ENCODE measurements at regions not wholly inside any gene's neighbourhood (a gene's known extent, or its start where the extent isn't known, plus 50 kb on each side); places are given as distances from the start of the nearest gene placed in this dataset.

DNA sequence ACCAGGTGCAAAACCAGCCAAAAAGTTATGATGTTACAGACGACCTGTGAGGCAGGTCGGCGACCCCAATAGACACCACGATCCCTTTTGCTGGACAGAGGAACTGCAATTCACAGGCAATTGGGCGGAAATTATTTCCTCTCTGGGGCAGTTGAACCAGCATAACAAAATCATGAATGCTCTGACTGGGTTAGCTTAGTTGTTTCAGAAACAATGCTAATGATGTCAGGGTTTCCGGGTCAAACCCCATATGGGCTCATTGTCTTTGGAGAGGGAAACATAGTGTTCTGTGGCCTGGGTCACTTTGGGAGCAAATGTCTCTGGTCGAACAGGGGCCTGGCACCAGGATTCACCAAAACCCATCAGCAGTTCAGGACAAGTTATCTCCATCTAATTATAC, 669.1 kb upstream of the NRP1 start:
- TF ChIP-seq POLR2A (IDR thresholded peaks at IDR 0.05) (no peak), EP300 (IDR thresholded peaks at IDR 0.05) (no peak), CTCF (IDR thresholded peaks at IDR 0.05) (no peak), POLR2AphosphoS5 (IDR thresholded peaks at IDR 0.05) (no peak)
- Histone ChIP-seq H3K36me3 (no peaks in the 10 kb centered on the region), H3K9me3 (no peaks in the 10 kb centered on the region), H3K27me3 (no peaks in the 10 kb centered on the region), H3K27ac (no peak overlapping the region), H3K4me1 (no peaks in the 10 kb centered on the region), H3K4me3 (no peak overlapping the region)
- intact Hi-C loops (cut with DNase I; ENCODE audit: low total_unique reads), result no loop called here
- WGBS, 5 donors, result 77 to 88% (median 86%) methylated on average over 7 of the region's 7 CpGs
- DNase-seq, result no peak

- intact Hi-C loops (cut with DNase I; ENCODE audit: low total_unique reads), result no loop called here
- Histone ChIP-seq H3K27me3 (no peaks in the 10 kb centered on the region), H3K4me1 (no peaks in the 10 kb centered on the region), H3K36me3 (no peaks in the 10 kb centered on the region), H3K9me3 (no peaks in the 10 kb centered on the region), H3K4me3 (no peak overlapping the region), H3K27ac (no peak overlapping the region)
- DNase-seq, result no peak
- TF ChIP-seq POLR2A (IDR thresholded peaks at IDR 0.05) (no peak), CTCF (IDR thresholded peaks at IDR 0.05) (no peak), POLR2AphosphoS5 (IDR thresholded peaks at IDR 0.05) (no peak), EP300 (IDR thresholded peaks at IDR 0.05) (no peak)
- WGBS, 5 donors, result 89 to 96% (median 91%) methylated on average over 3 of the region's 3 CpGs
Observed at GRCh38 chr10:34002896-34003295, 668.4 kb upstream of the NRP1 start.

DNA sequence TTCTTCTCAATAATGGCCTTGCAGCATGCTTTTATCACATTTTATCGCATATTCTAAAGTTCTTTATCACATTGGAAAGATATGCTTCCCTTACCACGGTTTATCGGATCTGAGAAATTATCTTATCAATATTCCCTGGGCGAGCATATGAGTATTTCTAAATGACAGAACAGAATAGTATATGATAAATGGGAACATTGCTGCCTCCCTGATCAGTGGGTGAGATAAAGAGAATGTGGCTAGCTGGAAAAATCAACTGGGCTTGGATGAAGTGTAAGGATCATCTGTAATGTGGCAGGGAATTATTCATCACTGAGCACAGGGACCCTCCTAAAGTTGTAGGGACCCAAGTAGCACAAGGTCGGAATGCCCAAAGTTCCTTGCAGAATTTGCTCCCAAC, 667.4 kb upstream of the NRP1 start:
- H3K36me3 ChIP-seq, result no peaks in the 10 kb centered on the region
- H3K4me1 ChIP-seq, result no peaks in the 10 kb centered on the region
- intact Hi-C loops (cut with DNase I; ENCODE audit: low total_unique reads), result no loop called here
- H3K4me3 ChIP-seq, result no peak overlapping the region
- H3K27ac ChIP-seq, result no peak overlapping the region
- no peaks in the 10 kb centered on the region for H3K9me3 ChIP-seq
- H3K27me3 ChIP-seq, result no peaks in the 10 kb centered on the region
- DNase-seq, result no peak
- 37 to 71% (median 58%) methylated on average over 5 of the region's 5 CpGs for WGBS, 5 donors
- no peak for TF ChIP-seq POLR2AphosphoS5 (IDR thresholded peaks at IDR 0.05)
- no peak for TF ChIP-seq EP300 (IDR thresholded peaks at IDR 0.05)
- TF ChIP-seq CTCF (IDR thresholded peaks at IDR 0.05), result no peak
- no peak for TF ChIP-seq POLR2A (IDR thresholded peaks at IDR 0.05)

DNA sequence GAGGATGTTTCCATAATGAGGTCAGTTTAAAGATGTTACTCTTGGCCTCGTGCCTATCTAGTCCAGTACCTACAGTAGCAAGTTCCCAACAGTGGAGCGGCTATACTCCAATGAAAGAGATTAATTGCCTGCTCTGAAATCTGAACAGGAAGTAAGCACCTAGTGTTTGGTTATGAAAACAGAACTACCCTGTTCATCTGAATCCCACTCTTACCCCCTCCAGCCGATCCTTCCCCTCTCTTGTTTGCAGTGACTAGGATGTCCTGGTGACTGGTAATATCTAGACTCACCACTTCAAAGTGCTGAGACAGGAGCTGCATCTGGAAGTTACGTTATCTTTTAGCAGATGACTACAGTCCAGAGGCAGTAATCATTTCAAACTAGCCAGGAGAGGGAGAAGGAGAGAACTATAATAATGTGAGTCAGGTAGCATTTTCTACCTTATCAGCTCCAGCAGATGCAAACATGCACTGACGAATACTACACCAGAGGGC, 666.7 kb upstream of the NRP1 start:
- Histone ChIP-seq H3K4me1 (no peaks in the 10 kb centered on the region), H3K4me3 (no peak overlapping the region), H3K36me3 (no peaks in the 10 kb centered on the region), H3K27ac (no peak overlapping the region), H3K9me3 (no peaks in the 10 kb centered on the region), H3K27me3 (no peaks in the 10 kb centered on the region)
- WGBS, 5 donors, result 23 to 45% (median 33%) methylated on average over 5 of the region's 5 CpGs
- peak in 1 of 2 donors; percentile 27 for DNase-seq
- intact Hi-C loops (cut with DNase I; ENCODE audit: low total_unique reads), result no loop called here
- TF ChIP-seq CTCF (IDR thresholded peaks at IDR 0.05), result no peak
- TF ChIP-seq EP300 (IDR thresholded peaks at IDR 0.05), result no peak
- no peak for TF ChIP-seq POLR2A (IDR thresholded peaks at IDR 0.05)

All from stomach (tissue), 8 donors.